ENCODE measurements at regions not wholly inside any gene's neighbourhood (a gene's known extent, or its start where the extent isn't known, plus 50 kb on each side); places are given as distances from the start of the nearest gene placed in this dataset.

GRCh38 chr9:108392877-108393276, 462.9 kb downstream of the ACTL7B start:
- POLR2A ChIA-PET = no interaction called here
- Mint-ChIP-seq H3K9me3 (ENCODE audit: insufficient read depth) (no peaks in the 10 kb centered on the region), H3K27ac (no peak overlapping the region), H3K27me3 (peaks cover 2% of the 10 kb centered on the region), H3K4me3 (no peak overlapping the region), H3K4me1 (no peaks in the 10 kb centered on the region)
- intact Hi-C loops (cut with micrococcal nuclease) = no loop called here
- WGBS (ENCODE audit: insufficient coverage) = no CpG with 5 or more reads among the region's 1 CpG
- TF ChIP-seq, protein P1, sequence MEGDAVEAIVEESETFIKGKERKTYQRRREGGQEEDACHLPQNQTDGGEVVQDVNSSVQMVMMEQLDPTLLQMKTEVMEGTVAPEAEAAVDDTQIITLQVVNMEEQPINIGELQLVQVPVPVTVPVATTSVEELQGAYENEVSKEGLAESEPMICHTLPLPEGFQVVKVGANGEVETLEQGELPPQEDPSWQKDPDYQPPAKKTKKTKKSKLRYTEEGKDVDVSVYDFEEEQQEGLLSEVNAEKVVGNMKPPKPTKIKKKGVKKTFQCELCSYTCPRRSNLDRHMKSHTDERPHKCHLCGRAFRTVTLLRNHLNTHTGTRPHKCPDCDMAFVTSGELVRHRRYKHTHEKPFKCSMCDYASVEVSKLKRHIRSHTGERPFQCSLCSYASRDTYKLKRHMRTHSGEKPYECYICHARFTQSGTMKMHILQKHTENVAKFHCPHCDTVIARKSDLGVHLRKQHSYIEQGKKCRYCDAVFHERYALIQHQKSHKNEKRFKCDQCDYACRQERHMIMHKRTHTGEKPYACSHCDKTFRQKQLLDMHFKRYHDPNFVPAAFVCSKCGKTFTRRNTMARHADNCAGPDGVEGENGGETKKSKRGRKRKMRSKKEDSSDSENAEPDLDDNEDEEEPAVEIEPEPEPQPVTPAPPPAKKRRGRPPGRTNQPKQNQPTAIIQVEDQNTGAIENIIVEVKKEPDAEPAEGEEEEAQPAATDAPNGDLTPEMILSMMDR (IDR thresholded peaks at IDR 0.05) = no peak
- no peak for TF ChIP-seq EZH2 (IDR thresholded peaks at IDR 0.05; ENCODE audit: borderline replicate concordance, insufficient read depth, low read depth, low read length, poor library complexity, severe bottlenecking)
- Histone ChIP-seq H3K9me3 (ENCODE audit: control extremely low read depth in 1 of 3, control insufficient read depth in 2 of 3, insufficient read depth in 1 of 3, low read length in 2 of 3) (peaks cover 0 to 2% (median 0%) of the 10 kb centered on the region in 3 donors), H4K20me1 (ENCODE audit: control insufficient read depth, insufficient read depth, low read length, poor library complexity, severe bottlenecking) (no peaks in the 10 kb centered on the region), H3K27ac (ENCODE audit: low read length in 2 of 2) (no peak overlapping the region), H3K4me2 (replicated peaks; ENCODE audit: low read depth, low read length, poor library complexity, severe bottlenecking) (no peak overlapping the region), H3K4me3 (ENCODE audit: control extremely low read depth in 1 of 5, extremely low read depth in 1 of 5, insufficient read depth in 1 of 5, low read depth in 2 of 5, low read length in 4 of 5) (no peak overlapping the region), H3K36me3 (replicated peaks in 1 of 2; ENCODE audit: control extremely low read depth in 1 of 2, control insufficient read depth in 1 of 2, extremely low read depth in 1 of 2, insufficient read depth in 2 of 2, low read length in 1 of 2) (no peaks in the 10 kb centered on the region), H2AFZ (ENCODE audit: insufficient read depth, low read depth, low read length, poor library complexity, severe bottlenecking) (no peak overlapping the region), H3K4me1 (ENCODE audit: control insufficient read depth in 2 of 2, insufficient read depth in 2 of 2, low read length in 2 of 2) (no peaks in the 10 kb centered on the region), H3K9ac (ENCODE audit: low read length) (no peak overlapping the region), H3K27me3 (replicated peaks in 1 of 4; ENCODE audit: control extremely low read depth in 1 of 4, control insufficient read depth in 3 of 4, insufficient read depth in 4 of 4, low read length in 3 of 4) (no peaks in the 10 kb centered on the region), H3K79me2 (ENCODE audit: control insufficient read depth, insufficient read depth, low read length) (no peaks in the 10 kb centered on the region)
- CTCF ChIA-PET = no interaction called here
- no peak for ATAC-seq (ENCODE audit: low read depth)
- DNase-seq = no peak

DNA sequence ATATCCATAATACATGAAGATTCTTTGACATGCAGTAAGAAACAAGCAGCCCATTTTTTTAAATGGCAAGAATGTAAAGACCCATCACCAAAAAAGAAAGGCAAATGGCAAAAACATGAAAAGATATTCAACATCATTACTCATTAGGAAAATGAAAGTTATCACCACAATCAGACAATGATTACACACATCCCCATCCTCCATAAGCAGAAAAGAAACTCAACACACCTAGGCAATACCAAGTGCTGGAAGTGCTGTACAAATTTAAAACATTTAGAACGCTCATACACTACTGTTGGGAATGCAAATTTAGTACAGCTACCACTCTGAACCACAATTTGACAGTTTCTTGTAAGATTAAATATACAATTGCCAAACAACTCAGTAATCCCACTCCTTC, 466.7 kb downstream of the ACTL7B start:
- Histone ChIP-seq H3K9ac (ENCODE audit: low read length) (no peak overlapping the region), H3K27me3 (replicated peaks in 1 of 4; ENCODE audit: control extremely low read depth in 1 of 4, control insufficient read depth in 3 of 4, insufficient read depth in 4 of 4, low read length in 3 of 4) (no peaks in the 10 kb centered on the region), H2AFZ (ENCODE audit: insufficient read depth, low read depth, low read length, poor library complexity, severe bottlenecking) (no peak overlapping the region), H3K4me3 (ENCODE audit: control extremely low read depth in 1 of 5, extremely low read depth in 1 of 5, insufficient read depth in 1 of 5, low read depth in 2 of 5, low read length in 4 of 5) (no peak overlapping the region), H4K20me1 (ENCODE audit: control insufficient read depth, insufficient read depth, low read length, poor library complexity, severe bottlenecking) (no peaks in the 10 kb centered on the region), H3K4me2 (replicated peaks; ENCODE audit: low read depth, low read length, poor library complexity, severe bottlenecking) (no peak overlapping the region), H3K27ac (ENCODE audit: low read length in 2 of 2) (no peak overlapping the region), H3K4me1 (ENCODE audit: control insufficient read depth in 2 of 2, insufficient read depth in 2 of 2, low read length in 2 of 2) (no peaks in the 10 kb centered on the region), H3K79me2 (ENCODE audit: control insufficient read depth, insufficient read depth, low read length) (no peaks in the 10 kb centered on the region), H3K9me3 (ENCODE audit: control extremely low read depth in 1 of 3, control insufficient read depth in 2 of 3, insufficient read depth in 1 of 3, low read length in 2 of 3) (no peaks in the 10 kb centered on the region), H3K36me3 (replicated peaks in 1 of 2; ENCODE audit: control extremely low read depth in 1 of 2, control insufficient read depth in 1 of 2, extremely low read depth in 1 of 2, insufficient read depth in 2 of 2, low read length in 1 of 2) (no peaks in the 10 kb centered on the region)
- DNase-seq = no peak
- TF ChIP-seq, protein P1 (IDR thresholded peaks at IDR 0.05) = no peak
- no peak for TF ChIP-seq EZH2 (IDR thresholded peaks at IDR 0.05; ENCODE audit: borderline replicate concordance, insufficient read depth, low read depth, low read length, poor library complexity, severe bottlenecking)
- intact Hi-C loops (cut with micrococcal nuclease) = no loop called here
- Mint-ChIP-seq H3K4me1 (no peaks in the 10 kb centered on the region), H3K27me3 (peaks cover 7% of the 10 kb centered on the region), H3K4me3 (no peak overlapping the region), H3K9me3 (ENCODE audit: insufficient read depth) (no peaks in the 10 kb centered on the region), H3K27ac (no peak overlapping the region)
- ATAC-seq (ENCODE audit: low read depth) = no peak
- CTCF ChIA-PET = no interaction called here
- POLR2A ChIA-PET = no interaction called here
- WGBS (ENCODE audit: insufficient coverage) = no CpG with 5 or more reads among the region's 1 CpG

Measured in B cell (primary cell).